HG02623 (cell line): ENCODE measurements at regions not wholly inside any gene's neighbourhood (a gene's known extent, or its start where the extent isn't known, plus 50 kb on each side); places are given as distances from the start of the nearest gene placed in this dataset.
"Not testable (repeated sequence)": the region's sequence is repeated elsewhere in the genome, so short reads cannot be mapped to it uniquely, and the experiment has no call there.

Experiments
- ATAC-seq: cut with Tn5 transposase; IDR thresholded peaks from one replicate; pipeline ENCODE4 v1.9.1; 2021; ENCODE audit warnings: moderate library complexity; ENCODE audit not compliant: unreplicated experiment

DNA sequence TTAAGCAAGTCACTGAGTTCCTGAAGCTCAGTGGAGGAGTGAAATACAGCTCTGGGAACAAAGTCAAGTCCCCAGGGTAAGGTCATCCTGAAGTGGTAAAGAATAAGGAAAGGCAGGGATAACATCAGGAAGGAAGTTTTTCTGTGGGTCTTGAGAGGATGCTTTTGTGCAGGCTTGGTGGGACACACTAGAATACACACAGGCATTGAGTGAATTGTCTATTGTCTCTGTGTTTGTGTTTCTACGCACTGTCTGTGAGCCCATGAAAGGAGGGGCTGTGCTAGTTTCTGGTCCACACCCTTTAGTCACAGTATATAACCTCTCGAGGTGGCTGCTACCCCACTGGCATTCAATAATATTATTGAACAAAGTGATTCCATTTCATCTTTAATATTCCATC, 95.8 kb upstream of the ABCB5 start:
- ATAC-seq, result no peak

DNA sequence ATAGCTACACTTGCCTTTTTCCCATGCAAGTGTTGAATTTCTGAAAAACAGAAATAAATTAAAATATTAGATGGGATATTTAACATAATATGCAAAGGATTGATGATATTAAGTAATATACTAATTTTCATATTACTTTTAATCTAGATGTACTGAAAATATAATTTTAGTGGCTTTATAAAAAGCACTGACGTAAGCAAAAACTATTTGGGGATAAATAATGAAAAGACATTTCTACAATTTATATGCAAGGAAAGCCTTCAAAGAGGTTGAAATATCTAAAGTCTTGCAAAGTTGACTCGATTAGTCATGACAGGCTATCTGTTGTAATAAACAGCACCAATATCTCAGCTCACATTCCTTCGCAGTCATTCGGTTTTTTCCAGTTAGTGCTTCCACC, 94.9 kb upstream of the ABCB5 start:
- ATAC-seq, result no peak

DNA sequence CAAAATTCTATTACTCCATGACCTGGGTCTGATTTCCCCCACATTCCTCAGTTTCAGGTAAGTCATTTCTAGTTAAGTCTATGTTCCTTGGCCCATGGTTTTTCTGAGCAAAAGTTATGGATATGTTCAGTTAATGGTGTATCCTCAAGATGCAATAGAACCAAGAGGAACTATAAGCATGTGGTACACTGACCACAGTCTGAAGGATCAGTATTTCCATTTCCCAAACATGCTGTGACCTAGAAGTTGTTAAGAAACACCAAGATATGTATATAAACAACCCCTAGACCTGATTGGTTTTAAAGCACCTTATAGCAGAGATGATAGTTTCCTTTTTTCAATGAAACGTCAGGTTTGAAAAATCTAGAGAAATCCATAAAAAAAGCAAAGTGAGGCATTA, 94.2 kb upstream of the ABCB5 start:
- no peak for ATAC-seq

DNA sequence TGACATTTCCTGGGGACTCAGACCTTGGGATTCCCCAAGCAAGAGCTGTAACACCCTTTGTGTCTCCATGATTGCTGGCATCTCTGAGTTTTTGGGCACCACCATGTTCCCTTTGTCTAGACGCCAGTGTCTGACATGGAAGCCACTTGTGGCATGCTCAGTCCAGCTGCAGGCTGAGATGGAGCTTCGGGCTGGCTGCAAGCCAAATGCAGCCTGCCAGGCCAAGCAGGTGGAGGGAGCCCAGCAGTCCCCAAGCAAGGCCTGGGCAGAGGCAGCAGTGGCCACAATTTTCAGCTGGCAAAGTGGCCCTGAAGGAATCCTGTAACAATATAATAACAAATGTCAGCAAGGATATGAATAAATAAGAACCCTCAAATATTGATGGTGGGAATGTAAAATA, 86.2 kb upstream of the ABCB5 start:
- no peak for ATAC-seq

DNA sequence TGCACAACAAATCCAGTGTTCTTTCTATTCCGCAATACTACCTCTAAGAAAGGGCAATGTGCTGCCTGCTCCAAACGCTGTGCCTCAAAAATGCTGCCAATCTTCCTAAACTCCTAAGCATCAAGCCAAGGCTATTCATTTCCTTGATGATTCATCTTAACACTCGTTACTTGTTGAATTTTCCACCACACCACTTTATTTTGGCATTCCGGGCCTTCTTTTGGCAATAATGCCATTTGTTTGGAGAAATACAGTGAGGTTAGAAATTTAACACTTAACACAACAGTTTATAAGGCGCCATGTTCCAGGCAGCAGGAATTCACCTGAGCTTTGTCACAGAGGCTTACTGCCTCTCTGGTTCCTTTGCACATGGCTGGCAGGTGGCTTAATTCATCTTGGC, 82.6 kb upstream of the ABCB5 start:
- no peak for ATAC-seq

DNA sequence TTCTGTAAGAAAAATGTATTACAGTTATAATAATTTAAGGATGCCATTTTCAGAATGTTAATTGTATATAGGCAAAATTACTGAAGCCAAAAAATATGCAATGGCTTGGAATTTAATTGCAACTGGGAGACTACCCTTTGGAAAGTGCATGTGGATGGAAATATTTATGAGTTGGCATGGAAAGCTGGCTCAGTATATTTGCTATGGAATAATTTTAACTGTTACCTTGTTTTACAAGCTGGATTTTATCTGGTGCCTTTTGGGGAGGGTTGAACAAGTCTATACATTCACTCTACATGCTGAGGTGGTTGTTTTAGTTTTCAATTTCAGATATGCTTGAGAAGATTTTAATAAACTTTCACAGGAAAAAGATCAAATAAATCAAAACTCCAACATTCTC, 80.9 kb upstream of the ABCB5 start:
- ATAC-seq, result no peak

DNA sequence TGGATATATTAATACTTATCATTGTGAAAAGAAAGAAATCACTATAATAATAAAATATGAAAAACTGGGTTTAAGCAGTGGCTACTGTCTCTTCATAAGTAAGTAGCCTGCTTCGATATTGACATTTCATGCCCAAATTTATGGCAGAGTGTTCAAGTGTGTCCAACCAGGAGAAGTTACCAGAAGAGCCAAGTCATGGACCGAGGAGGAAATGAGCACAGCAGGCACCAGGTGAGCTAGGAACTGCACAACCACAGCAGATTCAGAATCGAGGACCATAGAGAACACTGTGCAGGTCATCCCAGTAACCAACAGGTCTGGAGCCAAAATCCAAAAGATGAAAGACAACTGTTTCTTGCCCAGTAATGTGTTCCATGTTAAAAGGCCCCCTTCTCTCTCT, 79.9 kb upstream of the ABCB5 start:
- ATAC-seq, result no peak

DNA sequence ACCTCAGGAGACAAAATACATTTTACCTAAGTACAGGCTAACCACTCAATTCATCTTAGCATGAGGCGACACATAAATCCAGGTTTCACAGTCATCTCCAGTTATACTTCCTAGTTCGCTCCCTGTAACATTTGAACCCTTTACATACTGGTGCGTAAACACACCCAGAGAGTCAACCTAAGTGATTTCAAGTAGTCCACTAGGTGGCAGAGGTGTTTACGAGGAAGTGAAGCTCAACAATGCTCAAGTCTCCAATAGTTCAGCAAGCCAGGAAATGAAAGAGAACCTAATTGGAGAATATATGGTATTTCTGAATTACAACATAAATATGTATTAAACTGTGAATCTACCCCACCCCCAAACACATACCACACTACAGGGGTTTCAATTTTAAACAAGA, 76.3 kb upstream of the ABCB5 start:
- ATAC-seq, result no peak

DNA sequence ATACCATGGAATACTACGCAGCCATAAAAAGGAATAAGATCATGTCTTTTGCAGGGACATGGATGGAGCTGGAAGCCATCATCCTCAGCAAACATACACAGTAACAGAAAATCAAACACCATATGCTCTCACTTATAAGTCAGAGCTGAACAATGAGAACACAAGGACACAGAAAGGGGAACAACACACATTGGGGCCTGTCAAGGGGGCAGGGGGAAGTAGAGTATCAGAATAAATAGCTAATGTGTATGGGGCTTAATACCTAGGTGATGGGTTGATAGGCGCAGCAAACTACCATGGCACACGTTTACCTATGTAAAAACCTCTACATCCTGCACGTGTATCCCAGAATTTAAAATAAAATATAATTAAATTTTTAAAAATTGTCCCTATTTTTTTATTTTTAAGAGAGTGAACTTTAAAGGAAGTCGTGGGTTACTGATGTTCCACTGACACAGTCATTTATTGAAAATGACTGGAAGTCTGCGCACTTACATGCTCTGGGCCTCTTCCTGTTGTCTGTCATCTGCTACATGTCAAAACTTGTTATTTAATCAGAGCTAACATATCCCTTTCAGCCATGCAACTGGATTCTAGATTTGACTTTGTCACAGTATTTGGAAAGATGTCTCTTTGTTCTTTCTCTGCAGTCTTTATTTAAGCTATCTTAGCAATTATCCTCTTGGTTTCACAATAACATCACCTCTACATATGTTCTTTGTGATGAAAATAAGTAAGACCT, 73.7 kb upstream of the ABCB5 start:
- ATAC-seq, result peak; percentile 71

DNA sequence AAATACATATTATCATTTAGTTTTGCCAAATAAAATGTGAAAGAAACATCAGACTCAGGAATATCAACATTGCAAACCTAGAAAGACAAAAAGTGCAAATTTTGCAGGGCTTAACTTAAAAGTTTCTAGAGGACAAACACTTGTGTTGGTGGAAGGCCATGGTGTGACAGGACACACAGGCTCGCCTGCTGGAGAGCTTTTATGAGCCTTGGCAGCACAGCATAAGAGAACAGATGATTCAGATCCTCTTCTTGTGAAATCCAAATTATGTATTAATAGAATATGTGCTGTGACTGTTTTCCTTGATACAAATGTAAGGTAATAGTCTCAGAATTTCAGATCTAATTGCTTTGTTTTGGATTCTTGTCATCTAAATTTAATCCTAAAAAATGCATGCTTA, 72.9 kb upstream of the ABCB5 start:
- no peak for ATAC-seq

DNA sequence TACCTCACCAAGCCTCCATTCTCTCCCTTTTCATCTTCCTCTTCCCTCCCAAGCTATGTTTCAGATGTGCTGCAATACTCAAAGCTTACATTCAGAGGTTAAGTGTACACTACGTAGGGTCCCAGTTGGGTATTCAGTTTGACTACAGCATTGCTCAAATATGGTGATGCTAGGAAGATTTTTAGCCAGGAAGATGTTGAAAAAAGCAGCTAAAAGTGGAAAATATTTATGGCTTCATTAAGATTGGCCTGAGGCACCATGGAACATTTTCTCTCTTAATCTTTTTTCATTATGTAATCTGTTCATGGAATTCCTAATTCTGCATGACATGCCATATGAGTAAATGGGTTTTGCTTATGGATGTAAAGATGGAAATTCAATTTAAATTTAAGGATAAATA, 72.0 kb upstream of the ABCB5 start:
- no peak for ATAC-seq

DNA sequence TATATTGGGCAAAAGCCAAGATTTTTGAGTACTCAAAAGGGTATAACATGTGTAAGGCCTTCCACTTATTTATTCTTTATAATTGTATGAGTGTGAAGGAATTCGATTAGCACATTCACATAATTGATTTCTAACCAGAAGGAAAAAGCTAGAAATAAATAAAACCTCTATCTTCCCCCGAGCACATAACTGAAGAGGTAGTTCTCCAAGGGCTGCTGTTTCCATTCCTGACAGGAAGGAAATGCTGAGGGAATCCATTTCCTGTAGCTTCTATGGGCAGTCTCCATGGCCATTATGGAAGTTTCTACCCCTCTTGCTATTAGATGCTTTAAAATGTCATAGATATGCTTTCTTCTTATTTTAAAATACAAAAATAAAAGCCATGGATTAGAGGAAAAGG, 70.5 kb upstream of the ABCB5 start:
- ATAC-seq, result no peak

DNA sequence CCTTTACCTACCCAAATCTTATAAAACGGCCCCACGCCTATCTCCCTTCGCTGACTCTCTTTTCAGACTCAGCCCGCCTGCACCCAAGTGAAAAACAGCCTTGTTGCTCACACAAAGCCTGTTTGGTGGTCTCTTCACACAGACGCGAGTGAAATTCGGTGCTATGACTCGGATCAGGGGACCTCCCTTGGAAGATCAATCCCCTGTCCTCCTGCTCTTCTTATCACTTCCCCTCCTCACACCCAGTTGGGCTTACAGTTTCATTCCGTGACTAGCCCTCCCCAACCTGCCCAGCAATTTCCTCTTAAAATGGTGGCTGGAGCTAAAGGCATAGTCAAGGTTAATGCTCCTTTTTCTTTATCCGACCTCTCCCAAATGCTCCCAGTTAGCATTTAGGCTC, 68.5 kb upstream of the ABCB5 start:
- ATAC-seq, result not testable (repeated sequence)

DNA sequence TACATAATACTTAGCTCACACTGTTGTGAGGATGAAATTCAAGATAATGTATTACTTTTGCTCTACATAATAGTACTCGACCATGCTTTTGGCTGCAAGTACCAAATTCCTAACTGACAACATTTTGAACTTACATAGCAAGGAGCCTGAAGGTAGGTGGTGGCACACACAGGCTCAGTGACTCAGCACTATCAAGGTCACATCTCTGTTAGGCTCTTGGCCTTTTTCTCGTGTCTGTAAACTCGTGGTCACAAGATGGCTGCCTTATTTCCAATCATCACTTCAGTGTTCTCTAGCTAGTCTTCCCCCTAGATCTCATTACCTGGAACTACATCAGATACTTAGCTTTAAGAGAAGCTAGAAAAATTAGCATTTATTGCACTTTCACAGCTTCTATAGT, 61.4 kb upstream of the ABCB5 start:
- ATAC-seq, result no peak

DNA sequence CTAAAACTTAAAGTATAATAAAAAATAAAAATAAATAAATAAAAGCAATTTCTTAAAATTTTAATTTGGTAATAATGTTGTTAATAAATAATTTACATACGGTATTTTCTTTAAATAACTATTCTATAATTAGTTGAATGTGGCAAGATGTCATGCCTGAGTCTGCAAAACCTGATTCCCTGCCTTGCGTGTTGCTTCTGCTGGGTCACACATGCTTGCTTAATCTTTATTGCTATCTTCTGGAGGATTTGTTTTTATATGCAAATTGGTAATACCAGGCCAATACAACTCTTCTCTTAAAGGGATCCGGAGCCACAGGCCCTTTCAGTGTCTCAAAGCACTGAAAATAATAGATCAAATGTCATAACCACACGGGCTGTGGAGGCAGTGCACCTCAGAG, 59.4 kb upstream of the ABCB5 start:
- ATAC-seq, result no peak

DNA sequence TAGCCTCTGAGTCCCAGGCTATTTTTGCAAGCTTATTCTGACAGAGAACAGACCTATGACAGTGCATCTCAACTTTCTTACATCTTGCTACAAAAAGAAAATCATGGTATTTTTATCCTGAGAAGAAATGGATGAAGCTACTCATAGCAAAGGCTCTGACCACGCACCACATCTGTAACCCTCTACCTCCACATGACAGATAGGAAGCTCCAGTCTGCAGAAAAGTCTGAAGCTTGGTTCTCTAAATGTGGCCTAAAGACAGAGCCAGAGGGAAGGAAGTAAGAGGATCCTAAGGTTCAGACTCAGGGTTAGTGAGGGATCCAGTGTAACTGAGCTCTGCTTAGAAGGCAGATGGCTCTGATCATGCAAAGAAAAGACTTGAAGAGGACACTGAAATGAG, 58.4 kb upstream of the ABCB5 start:
- ATAC-seq, result no peak

DNA sequence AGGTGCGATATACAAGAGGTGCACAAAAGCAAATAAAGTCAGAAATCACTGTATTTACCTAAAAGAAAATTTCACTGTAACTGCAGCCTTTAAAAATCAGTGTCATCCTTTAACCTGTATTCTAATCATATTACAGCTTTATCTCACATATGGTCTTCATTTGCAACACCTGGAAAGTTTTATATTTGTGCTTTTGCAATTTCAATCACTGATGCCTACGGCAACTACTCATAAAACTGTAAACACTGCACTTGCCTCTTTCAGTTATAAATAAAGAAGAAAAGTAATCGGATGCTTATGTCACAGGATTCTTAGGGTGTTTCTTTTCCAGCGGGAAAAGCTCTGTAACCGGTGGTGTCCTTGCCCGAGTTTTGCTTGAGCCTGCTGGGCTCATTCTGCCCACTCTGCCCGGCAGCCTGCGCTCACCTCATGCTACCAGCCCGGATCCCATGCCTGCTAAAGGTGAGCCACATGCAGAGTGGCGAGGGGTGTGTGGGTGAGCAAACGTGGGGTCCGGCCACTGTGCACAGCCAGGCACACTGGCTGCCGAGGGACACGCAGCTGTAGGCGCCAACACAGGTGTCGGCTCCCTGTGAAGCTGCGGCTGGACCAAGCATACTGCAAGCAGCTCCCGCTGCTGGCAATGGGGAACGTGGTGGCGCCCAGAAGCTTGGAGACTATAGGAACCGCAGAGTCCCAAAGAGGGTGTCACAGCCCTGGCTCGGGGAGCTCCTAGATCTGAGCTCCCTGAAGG, 56.3 kb upstream of the ABCB5 start:
- ATAC-seq, result no peak

DNA sequence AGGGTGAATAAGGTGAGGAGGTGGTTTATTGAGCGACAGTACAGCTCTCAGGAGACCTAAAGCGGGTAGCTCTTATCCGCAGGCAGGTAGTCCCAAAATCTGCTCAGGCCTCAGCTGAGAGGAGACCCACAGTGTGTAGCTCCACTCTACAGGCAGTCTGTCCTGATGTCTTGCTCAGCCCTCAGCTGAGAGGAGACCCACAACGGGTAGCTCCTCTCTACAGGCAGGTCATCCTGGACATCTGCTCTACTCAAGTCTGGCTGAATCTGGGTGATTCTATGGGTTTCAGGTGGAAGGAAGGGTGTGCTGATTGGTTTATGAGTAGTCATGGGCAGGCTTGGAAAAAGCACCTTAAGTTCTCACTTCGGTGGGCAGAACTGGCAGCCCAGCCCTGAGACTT, 55.6 kb upstream of the ABCB5 start:
- ATAC-seq, result no peak

DNA sequence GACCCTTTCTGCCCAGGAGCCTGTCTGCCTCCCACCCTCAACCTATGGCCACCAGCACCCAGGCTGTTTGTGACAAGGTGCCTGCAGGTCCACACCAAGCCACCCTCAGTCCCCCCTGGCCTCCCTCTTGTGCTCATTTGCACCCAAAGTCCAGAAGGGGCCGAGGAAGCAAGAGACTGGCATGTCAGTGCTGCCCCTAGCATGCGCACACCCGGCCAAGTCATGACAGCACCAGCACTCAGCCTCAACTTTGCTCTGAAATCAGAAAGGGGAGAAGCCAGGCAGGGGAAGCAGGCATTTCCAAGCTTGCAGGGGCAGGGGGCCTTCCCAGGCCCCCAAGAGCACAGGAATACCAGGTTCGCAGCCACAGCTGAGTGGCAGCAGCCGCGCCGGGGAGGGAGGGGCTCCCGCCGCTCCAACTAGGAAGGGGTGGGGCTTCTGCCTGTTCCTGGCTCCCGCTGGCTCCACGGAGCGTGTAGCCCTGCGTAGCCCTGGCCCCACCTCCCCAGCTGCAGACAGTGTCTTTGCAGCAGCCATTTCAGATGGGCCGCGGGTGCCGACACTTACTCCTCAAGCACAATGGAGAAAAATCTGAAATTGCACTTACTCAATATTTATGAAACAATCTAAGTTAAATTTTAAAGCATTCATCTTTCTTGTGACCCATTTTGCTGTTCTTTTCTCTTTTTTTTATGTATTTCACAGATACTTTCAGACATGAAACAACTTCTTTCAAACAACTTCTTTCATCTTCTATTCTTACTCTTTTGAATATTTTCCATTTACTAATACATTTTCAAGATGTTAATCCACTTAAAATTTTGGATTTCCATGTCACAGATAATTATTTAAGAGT, 54.9 kb upstream of the ABCB5 start:
- ATAC-seq, result no peak

DNA sequence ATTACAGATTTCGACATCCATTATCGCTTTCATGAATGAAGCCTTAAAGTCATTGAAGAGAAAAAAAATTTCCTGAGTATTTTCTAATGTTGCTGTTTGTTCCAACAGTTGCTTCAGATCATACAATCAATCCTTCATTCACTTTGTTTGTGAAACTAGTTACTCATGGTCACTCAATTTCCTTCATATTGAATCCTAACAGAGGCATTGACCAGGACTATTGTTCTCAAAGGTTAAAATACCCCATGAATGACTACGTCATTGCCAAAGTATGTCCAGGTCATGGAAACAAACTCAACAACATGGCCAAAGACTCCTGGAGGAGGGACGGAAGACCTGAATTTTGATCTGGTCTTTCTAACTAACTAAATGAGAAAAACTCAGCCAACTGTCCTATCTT, 54.0 kb upstream of the ABCB5 start:
- no peak for ATAC-seq

DNA sequence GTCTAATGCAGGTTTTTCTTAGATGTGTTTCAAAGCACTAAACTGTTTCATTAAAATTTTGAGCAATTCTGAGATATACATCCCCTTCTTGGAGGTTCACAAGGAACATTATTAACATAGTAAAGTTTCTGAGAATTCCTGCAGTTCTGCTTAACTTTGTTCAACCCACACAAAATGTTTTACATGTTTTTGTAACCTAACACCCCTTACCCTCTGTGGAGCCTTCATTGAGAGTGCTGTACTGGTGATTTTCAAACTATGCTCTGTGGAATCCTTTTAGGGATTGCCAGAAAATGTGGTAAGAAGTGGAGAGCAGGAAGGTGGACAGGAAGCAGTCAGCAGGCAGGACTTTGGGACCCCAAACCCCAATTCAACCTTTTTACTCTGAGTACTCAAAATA, 53.6 kb upstream of the ABCB5 start:
- no peak for ATAC-seq

DNA sequence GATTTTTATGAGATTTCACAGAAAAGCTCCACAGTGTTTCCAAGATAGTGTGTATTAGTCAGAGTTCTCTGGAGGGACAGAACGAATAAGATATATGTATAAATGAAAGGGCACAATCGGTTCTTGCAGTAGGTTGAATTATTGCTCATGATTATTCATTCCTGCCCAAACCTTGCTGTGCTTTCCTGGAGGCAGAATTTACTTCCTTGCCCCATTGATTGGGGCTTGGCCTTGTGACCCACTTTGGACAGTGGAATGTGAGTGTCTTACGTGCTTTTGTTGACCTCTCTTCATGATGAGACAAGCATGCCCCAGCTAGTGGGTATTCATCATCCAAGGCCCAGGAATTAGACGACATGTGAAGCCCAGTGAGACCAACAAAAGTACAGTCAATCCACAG, 53.0 kb upstream of the ABCB5 start:
- no peak for ATAC-seq
